ENCODE measurements at regions not wholly inside any gene's neighbourhood (a gene's known extent, or its start where the extent isn't known, plus 50 kb on each side); places are given as distances from the start of the nearest gene placed in this dataset.

GRCh38 chr15:96225642-96226259 is 104.7 kb upstream of the NR2F2 start:
- no peak for DNase-seq

GRCh38 chr15:96230526-96231181 is 99.8 kb upstream of the NR2F2 start:
- no peak for DNase-seq

DNA sequence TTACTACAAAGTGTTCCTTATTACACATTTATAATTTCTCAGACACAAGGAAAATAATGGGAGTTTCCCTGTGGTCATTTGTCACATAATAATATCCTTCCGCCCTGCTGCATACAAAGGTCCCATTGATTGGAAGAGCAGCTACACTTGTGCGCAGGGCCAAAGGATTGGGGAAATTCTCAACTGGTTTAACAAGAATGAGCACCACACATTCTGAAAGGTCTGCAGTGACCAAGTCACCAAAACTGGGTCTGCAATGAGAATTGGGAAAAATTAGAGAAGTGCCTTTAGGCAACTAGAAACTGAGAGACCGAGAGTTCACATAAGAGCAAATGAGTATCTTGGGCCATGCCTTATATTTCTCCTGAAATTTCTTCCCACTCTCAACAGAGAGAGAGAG is 98.2 kb upstream of the NR2F2 start:
- DNase-seq, result no peak

DNA sequence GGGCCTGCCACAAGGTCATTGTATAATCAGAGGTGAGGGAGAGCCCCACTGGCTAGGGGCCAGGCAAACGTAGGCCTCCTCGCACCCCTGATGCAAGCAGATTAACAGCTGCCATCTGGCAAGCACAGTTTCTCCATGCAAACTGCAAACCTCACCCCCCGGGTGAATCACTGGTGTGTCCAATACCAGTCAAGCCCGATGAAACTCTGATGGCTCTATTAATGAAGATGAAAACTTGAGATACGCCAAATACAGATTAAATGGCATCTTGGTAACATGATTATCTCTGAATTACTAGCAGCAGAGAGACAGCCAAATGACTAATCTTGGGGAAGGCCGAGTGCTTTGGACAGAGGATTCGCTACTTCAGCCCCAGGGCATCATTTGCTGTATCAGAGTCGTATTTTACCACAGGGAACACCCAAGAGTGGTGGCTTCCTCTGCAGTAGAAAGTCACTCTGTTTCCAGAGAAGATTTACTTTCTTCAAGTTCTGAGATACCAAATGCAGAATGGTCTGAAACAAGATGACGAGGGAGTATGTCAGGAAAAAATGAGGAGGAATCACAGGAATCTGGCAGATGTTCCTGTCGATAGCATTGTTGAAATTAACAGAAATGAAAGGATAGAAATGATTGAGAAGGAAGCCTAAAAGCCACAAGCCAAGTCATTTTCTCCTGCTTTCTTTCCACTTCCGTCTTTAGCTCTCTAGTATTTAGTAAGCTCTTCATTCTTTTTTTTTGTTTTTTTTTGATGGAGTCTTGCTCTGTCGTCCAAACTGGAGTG is 96.2 kb upstream of the NR2F2 start:
- no peak for DNase-seq

GRCh38 chr15:96237002-96237401 is 93.5 kb upstream of the NR2F2 start:
- no peak for DNase-seq

- DNase-seq, result no peak
These were observed 87.7 kb upstream of the NR2F2 start for GRCh38 chr15:96242761-96243160.

DNA sequence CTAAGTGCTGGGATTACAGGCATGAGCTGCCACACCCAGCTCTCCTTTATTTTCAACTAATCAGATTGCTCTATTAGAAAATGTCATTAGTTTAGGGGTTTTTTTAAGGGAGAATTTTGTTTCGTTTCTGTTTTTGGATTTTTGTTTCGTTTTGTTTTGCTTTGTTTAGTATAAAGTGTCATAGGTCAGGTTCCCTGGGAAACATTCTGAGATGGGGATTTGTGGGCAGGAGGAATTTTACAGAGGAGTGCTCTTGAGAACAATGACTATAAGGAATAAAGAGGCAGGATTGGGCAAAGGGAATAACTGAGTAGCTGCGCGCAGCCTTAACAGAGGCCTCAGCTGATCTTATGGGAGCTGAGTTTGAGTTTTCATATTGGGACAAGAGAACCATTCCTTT is 86.8 kb upstream of the NR2F2 start:
- DNase-seq, result no peak

GRCh38 chr15:96245252-96245651 is 85.2 kb upstream of the NR2F2 start:
- no peak for DNase-seq

DNA sequence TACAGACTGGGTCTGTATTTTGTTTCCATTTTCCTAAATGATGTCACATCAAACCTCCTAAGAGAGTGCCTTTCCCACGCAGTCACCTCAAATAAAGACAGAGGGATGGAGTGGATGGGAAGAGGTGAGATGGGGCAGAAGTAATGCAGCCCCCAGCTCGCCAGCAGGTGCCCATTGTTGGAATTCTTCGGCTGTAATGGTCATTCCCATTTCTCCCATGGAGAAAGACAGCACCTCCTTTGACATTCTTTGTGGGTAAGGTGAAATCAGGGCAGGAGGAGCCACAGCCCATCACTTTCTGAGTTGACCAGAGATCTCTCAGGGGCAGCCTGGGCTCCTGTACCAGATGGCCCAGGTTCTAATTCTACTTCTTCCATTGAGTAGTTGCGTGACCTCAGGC is 84.4 kb upstream of the NR2F2 start:
- DNase-seq, result no peak

DNA sequence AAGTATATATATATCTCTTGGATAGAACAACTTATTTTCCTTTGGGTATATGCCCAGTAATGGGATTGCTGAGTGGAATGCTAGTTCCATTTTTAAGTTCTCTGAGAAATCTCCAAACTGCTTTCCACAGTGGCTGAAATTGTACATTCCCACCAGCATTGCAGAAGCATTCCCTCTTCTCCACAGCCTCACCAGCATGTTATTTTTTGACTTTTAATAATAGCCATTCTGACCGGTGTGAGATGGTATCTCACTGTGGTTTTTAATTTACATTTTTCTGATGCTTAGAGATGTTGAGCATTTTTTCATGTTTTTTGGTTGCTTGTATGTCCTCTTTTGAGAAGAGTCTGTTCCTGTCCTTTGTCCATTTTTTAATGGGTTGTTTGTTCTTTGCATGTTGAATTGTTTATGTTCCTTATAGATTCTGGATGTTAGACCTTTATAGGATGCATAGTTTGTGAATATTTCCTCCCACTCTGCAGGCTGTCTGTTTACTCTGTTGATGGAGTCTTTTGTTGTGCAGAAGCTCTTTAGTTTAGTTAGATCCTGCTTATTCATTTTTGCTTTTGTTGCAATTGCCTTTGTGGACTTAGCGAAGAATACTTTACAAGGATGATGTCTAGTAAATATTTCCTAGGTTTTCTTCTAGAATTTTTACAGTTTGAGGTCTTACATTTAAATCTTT is 82.7 kb upstream of the NR2F2 start:
- DNase-seq, result no peak

DNA sequence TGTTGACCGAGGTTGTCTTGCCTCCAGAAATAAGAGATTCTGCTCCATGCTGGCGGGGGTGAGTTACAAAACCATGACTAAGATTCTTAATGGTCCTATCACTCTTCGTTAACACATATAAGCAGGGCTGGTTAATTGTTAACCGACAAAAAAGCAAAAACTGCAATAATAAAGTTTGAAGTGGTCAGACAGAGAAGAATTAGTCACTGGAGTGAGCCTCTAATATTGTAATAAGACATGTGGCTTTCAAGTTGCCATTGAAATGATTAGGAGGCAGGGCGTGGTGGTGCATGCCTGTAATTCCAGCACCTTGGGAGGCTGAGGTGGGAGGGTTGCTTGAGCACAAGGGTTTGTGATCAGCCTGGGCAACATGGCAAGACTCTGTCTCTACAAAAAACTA is 78.4 kb upstream of the NR2F2 start:
- DNase-seq, result no peak

DNA sequence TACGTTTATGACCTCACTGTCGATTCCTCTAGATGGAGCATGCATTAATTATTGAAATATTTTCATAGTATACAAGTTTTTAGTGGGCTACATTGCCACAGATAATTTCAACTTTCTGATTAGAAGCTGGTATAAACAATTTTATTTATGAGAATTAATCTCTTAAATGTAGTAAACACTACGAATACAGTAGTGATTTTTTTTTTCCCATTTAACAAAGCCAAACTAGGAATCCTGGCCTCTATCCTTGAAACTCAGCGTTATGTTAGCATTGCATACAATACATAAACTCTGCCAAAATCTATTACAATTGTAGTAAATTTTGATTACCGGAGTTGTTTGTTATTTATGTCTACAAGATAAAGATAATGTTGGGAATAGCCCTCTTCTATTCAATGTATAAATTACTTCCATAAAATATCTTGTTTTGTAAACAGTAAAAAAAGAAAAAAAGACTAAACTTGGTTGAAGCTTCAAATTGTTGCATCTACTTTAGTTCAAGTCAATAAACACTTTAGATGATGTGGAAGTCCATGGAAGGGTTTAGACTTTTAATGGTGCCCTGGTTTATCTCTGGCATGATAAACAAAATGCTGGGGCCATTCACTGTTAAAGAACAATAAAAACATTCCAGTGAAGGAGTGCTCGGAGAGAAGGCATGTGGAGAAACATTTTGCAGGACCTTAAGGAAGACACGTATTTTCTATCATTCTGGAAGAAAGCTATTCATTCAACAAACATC is 77.3 kb upstream of the NR2F2 start:
- no peak for DNase-seq

DNA sequence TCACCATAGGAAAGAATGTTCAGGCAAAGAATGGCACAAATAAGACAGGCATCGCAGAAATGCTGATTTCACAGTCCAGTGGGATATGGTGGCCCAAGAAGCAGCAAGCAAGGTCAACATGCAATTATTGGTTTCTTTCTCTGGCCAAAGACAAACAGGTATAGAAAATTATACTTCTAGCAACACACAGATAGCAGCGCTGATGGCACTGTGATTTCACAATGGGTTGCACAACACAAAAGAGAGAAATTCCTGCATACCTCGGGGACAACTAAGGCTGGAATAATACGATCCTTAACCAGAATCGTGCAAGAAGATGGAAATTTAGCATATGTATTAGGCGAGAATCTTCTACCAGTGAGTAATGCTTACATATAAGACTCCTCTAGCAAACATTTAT is 76.3 kb upstream of the NR2F2 start:
- no peak for DNase-seq

- no peak for DNase-seq
These were observed 74.9 kb upstream of the NR2F2 start for GRCh38 chr15:96255599-96255998.

- no peak for DNase-seq
These were observed 68.9 kb upstream of the NR2F2 start for GRCh38 chr15:96261575-96262034.

GRCh38 chr15:96262097-96262496 is 68.4 kb upstream of the NR2F2 start:
- DNase-seq, result no peak

GRCh38 chr15:96262549-96263489 is 67.7 kb upstream of the NR2F2 start:
- DNase-seq, result no peak

- DNase-seq, result no peak
These were observed 66.1 kb upstream of the NR2F2 start for GRCh38 chr15:96264351-96264798.

DNA sequence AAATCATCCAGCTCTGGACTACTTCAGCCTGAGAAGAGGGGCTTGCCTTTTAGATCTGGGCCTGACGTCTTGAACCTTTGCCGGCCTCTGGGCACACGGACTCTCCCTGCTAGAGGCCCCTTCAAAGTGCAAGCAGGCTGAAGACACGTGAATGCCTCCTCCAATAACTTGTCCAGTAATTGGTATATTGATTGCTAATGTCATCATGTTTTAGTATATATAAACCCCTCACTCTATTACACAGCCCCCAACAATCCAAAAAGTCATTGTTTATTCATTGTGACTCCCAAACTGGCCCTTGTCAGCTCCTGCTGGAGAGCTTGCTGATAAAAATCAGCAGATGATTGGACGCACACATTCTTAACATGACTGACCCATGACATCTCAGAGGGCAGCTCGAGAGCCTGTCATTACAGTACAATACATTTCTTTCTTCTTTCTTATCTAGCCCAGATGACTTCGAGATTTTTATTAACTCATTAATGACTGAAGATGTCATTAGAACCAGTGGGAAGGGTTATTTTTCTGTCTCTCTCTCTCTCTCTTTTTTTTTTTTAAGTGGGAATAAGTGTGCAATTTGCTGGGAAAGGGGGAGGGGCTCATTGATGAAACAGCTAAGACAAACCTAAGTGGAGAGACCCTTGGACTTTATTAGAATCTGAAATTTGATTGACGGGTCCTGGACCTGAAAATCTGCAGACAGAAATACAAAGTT is 65.5 kb upstream of the NR2F2 start:
- DNase-seq, result no peak

DNA sequence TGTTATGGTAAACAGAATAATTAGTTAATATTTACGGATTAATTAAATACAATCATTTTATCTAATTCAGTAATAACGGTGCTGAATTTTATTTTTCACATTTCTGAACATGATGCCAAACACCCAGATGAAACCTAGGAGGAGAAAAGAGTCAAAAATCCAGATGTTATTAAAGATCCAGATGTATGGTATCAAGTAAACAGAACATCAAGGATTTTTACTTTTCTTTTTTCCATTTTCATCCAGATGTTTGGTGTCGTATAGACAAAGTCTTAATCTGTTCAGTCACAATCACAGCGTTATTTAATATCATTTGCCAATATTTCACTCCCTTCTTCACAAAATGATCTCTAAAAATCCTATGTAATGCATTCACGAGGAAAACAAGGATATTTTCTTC is 64.0 kb upstream of the NR2F2 start:
- DNase-seq, result no peak

DNA sequence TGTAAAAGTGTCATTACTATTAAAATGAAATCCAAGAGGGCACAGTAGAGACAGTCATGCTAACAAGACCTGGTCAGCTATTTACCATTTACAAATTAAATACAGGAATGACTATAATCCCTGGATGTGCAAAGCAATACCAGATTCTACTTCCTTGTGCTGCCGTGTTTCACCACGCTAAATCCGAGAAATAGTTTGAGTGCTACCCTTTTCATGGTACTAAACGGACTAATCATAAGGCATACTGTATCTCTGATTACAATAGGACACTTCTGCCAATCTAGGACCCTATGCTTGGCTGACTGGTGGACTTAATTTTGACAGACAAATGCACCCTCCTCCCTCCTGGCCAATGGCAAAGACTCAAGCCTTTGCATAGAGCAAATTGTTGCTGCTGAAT is 63.0 kb upstream of the NR2F2 start:
- DNase-seq, result no peak
